Common myeloid progenitor, CD34-positive (primary cell): ENCODE measurements at regions not wholly inside any gene's neighbourhood (a gene's known extent, or its start where the extent isn't known, plus 50 kb on each side); places are given as distances from the start of the nearest gene placed in this dataset.

Experiments used
- CTCF ChIA-PET: fragments of 350-600 bp; sonication (Branson Sonifier 250); formaldehyde crosslinking; loops from one replicate; lab custom pipeline; 2021; ENCODE audit warnings: antibody characterized with exemption; lab: Charles Lee
- POLR2A ChIA-PET: fragments of 350-600 bp; sonication (Branson Sonifier 250); formaldehyde crosslinking; loops from one replicate; lab custom pipeline; 2021; ENCODE audit warnings: antibody characterized with exemption; lab: Charles Lee
- DNase-seq, 3 donors: peaks; one replicate each; pipeline versions ENCODE4 v3.0.0 to v3.0.0-alpha.2; 2013
- H3K27ac ChIP-seq, 2 experiments: 1 replicate in 1 of 2; 2 replicates in 1 of 2; pipeline ENCODE4 v1.7.0; 2013; ENCODE audit warnings: inconsistent platforms in 2 of 2, low read length in 2 of 2, mild to moderate bottlenecking in 2 of 2, low read depth in 1 of 2, moderate library complexity in 1 of 2; ENCODE audit not compliant: severe bottlenecking in 2 of 2, insufficient read depth in 1 of 2, poor library complexity in 1 of 2
- H3K27me3 ChIP-seq, 5 experiments: replicated peaks in 2 of 5; 1 replicate in 3 of 5; 2 replicates in 2 of 5; pipeline versions ENCODE4 v1.6.1 to v1.7.0; 2013; ENCODE audit warnings: low read length in 4 of 5, mild to moderate bottlenecking in 2 of 5, moderate library complexity in 2 of 5, inconsistent platforms in 1 of 5; ENCODE audit not compliant: insufficient read depth in 5 of 5, control insufficient read depth in 4 of 5
- H3K36me3 ChIP-seq, 4 experiments: 1 replicate in 2 of 4; 2 replicates in 2 of 4; pipeline versions ENCODE4 v1.6.1 to v1.7.0; 2013; ENCODE audit warnings: low read length in 3 of 4, control low read depth in 1 of 4, mild to moderate bottlenecking in 1 of 4; ENCODE audit not compliant: control insufficient read depth in 4 of 4, insufficient read depth in 4 of 4
- H3K4me1 ChIP-seq, 4 experiments: 1 replicate in 3 of 4; 2 replicates in 1 of 4; pipeline versions ENCODE4 v1.6.1 to v1.7.1; 2013; ENCODE audit warnings: low read length in 3 of 4, mild to moderate bottlenecking in 3 of 4, control low read depth in 1 of 4, inconsistent platforms in 1 of 4, moderate library complexity in 1 of 4; ENCODE audit not compliant: control insufficient read depth in 4 of 4, insufficient read depth in 4 of 4; ENCODE audit errors: control extremely low read depth in 1 of 4
- H3K4me3 ChIP-seq, 7 experiments: 1 replicate in 4 of 7; 2 replicates in 3 of 7; pipeline versions ENCODE4 v1.5.1 to v1.7.0; 2013; ENCODE audit warnings: mild to moderate bottlenecking in 7 of 7, low read length in 6 of 7, moderate library complexity in 6 of 7, inconsistent platforms in 2 of 7, low read depth in 2 of 7, control low read depth in 1 of 7; ENCODE audit not compliant: insufficient read depth in 4 of 7, control insufficient read depth in 1 of 7; ENCODE audit errors: extremely low read depth in 1 of 7
- H3K9me3 ChIP-seq, 5 experiments: 1 replicate in 4 of 5; 2 replicates in 1 of 5; pipeline versions ENCODE4 v1.6.1 to v1.7.1; 2013; ENCODE audit warnings: low read length in 4 of 5, mild to moderate bottlenecking in 2 of 5, inconsistent platforms in 1 of 5, low read depth in 1 of 5, moderate library complexity in 1 of 5; ENCODE audit not compliant: control insufficient read depth in 4 of 5, insufficient read depth in 2 of 5; ENCODE audit errors: control extremely low read depth in 1 of 5
- WGBS: methylation state at CpG from one replicate; pipeline ENCODE4 v1.1.5; 2013; ENCODE audit not compliant: insufficient coverage; 5-methylcytosine and 5-hydroxymethylcytosine counted together

GRCh38 chr10:8350250-8350967 is 295.9 kb downstream of the GATA3 start:
- ChIA-PET POLR2A (no interaction called here), CTCF (no interaction called here)
- no peak overlapping the region for H3K4me3 ChIP-seq
- no peaks in the 10 kb centered on the region for H3K9me3 ChIP-seq
- H3K36me3 ChIP-seq, result no peaks in the 10 kb centered on the region
- no peak for DNase-seq
- no peaks in the 10 kb centered on the region for H3K4me1 ChIP-seq
- no peak overlapping the region for H3K27ac ChIP-seq
- no peaks in the 10 kb centered on the region for H3K27me3 ChIP-seq
- WGBS, result 100% methylated on average over 1 of the region's 5 CpGs

GRCh38 chr10:8352171-8353075 is 297.9 kb downstream of the GATA3 start:
- WGBS, result 94% methylated on average over 7 of the region's 10 CpGs
- ChIA-PET POLR2A (interaction anchor here (0.6 kb wide), 1 partner anchor 381 kb away, joined by 3 read pairs; no protein-coding TSS in a partner anchor), CTCF (interaction anchor here (1.3 to 1.4 kb wide), 2 partner anchors 8 to 13 kb away, joined by 3 to 4 read pairs; no protein-coding TSS in a partner anchor)
- Histone ChIP-seq H3K4me1 (no peaks in the 10 kb centered on the region), H3K4me3 (no peak overlapping the region), H3K27me3 (no peaks in the 10 kb centered on the region), H3K27ac (no peak overlapping the region), H3K36me3 (no peaks in the 10 kb centered on the region), H3K9me3 (no peaks in the 10 kb centered on the region)
- no peak for DNase-seq

- 86% methylated on average over 2 of the region's 2 CpGs for WGBS
- Histone ChIP-seq H3K27me3 (no peaks in the 10 kb centered on the region), H3K27ac (no peak overlapping the region), H3K4me1 (no peaks in the 10 kb centered on the region), H3K9me3 (no peaks in the 10 kb centered on the region), H3K4me3 (no peak overlapping the region), H3K36me3 (no peaks in the 10 kb centered on the region)
- no peak for DNase-seq
- ChIA-PET POLR2A (no interaction called here), CTCF (no interaction called here)
Measured at GRCh38 chr10:8356283-8356682, 301.8 kb downstream of the GATA3 start.

- Histone ChIP-seq H3K4me1 (no peaks in the 10 kb centered on the region), H3K27me3 (no peaks in the 10 kb centered on the region), H3K36me3 (no peaks in the 10 kb centered on the region), H3K9me3 (no peaks in the 10 kb centered on the region), H3K4me3 (no peak overlapping the region), H3K27ac (no peak overlapping the region)
- ChIA-PET CTCF (interaction anchor here (1.8 kb wide), 1 partner anchor 8 kb away, joined by 4 read pairs; no protein-coding TSS in a partner anchor), POLR2A (no interaction called here)
- DNase-seq, result no peak
- 90% methylated on average over 2 of the region's 5 CpGs for WGBS
Measured at GRCh38 chr10:8359467-8359866, 305.0 kb downstream of the GATA3 start.

- Histone ChIP-seq H3K4me3 (no peak overlapping the region), H3K4me1 (no peaks in the 10 kb centered on the region), H3K9me3 (no peaks in the 10 kb centered on the region), H3K27me3 (no peaks in the 10 kb centered on the region), H3K27ac (no peak overlapping the region), H3K36me3 (no peaks in the 10 kb centered on the region)
- WGBS, result 100% methylated on average over 5 of the region's 7 CpGs
- ChIA-PET POLR2A (no interaction called here), CTCF (interaction anchor here (1.8 kb wide), 1 partner anchor 9 kb away, joined by 4 read pairs; no protein-coding TSS in a partner anchor)
- no peak for DNase-seq
Measured at GRCh38 chr10:8360365-8360764, 305.9 kb downstream of the GATA3 start.

- 79% methylated on average over 2 of the region's 2 CpGs for whole genome bisulfite sequencing
- Histone ChIP-seq H3K27ac (no peak overlapping the region), H3K4me1 (peaks cover 0 to 4% (median 0%) of the 10 kb centered on the region in 4 experiments), H3K9me3 (no peaks in the 10 kb centered on the region), H3K4me3 (no peak overlapping the region), H3K36me3 (no peaks in the 10 kb centered on the region), H3K27me3 (no peaks in the 10 kb centered on the region)
- ChIA-PET CTCF (interaction anchor here (1.8 kb wide), 1 partner anchor 9 kb away, joined by 4 read pairs; no protein-coding TSS in a partner anchor), POLR2A (no interaction called here)
- DNase-seq, result no peak
Measured at GRCh38 chr10:8360814-8361509, 306.5 kb downstream of the GATA3 start.
